Sigmoid colon (tissue), 6 donors: ENCODE measurements at regions not wholly inside any gene's neighbourhood (a gene's known extent, or its start where the extent isn't known, plus 50 kb on each side); places are given as distances from the start of the nearest gene placed in this dataset.

Experiments
- DNase-seq: peaks from one replicate; pipeline ENCODE4 v3.0.0-alpha.2; 2019
- H3K27ac ChIP-seq, 4 donors: fragments of 200-600 bp; sonication (generic); one replicate each; pipeline ENCODE4 v1.5.1; 2016 to 2019; ENCODE audit warnings: mild to moderate bottlenecking in 1 of 4
- H3K27me3 ChIP-seq, 3 donors: fragments of 200-600 bp; sonication (generic); one replicate each; pipeline ENCODE4 v1.5.1; 2019; ENCODE audit warnings: mild to moderate bottlenecking in 1 of 3
- H3K36me3 ChIP-seq, 4 donors: fragments of 200-600 bp; sonication (generic); one replicate each; pipeline ENCODE4 v1.5.1; 2016 to 2019
- H3K4me1 ChIP-seq, 4 donors: fragments of 200-600 bp; sonication (generic); one replicate each; pipeline ENCODE4 v1.5.1; 2017 to 2019
- H3K4me3 ChIP-seq, 4 donors: fragments of 200-600 bp; sonication (generic); one replicate each; pipeline ENCODE4 v1.5.1; 2017 to 2019; ENCODE audit warnings: mild to moderate bottlenecking in 2 of 4, moderate library complexity in 1 of 4
- H3K9me3 ChIP-seq, 4 donors: fragments of 200-600 bp in 3 of 4; sonication (generic) in 3 of 4; one replicate each; pipeline versions ENCODE4 v1.5.1 to v1.6.1; 2013 to 2019
- CTCF ChIP-seq, 4 experiments: fragments of 450-650 bp in 3 of 4; fragments of 200-600 bp in 1 of 4; IDR thresholded peaks; one replicate each; pipeline ENCODE4 v1.5.1; 2016 to 2019; ENCODE audit warnings: antibody characterized with exemption in 4 of 4, mild to moderate bottlenecking in 3 of 4, moderate library complexity in 2 of 4
- EP300 ChIP-seq, 4 donors: sonication (generic); formaldehyde crosslinking; IDR thresholded peaks; one replicate each; pipeline ENCODE4 v1.6.1; 2017; ENCODE audit warnings: antibody characterized with exemption in 4 of 4
- POLR2A ChIP-seq, 2 donors: fragments of 450-650 bp; IDR thresholded peaks; one replicate each; pipeline ENCODE4 v1.6.1; 2016; ENCODE audit warnings: antibody characterized with exemption in 2 of 2, mild to moderate bottlenecking in 2 of 2, moderate library complexity in 2 of 2
- POLR2AphosphoS5 ChIP-seq, 4 donors: sonication (generic); formaldehyde crosslinking; IDR thresholded peaks; one replicate each; pipeline ENCODE4 v1.6.1; 2017; ENCODE audit warnings: antibody characterized with exemption in 4 of 4
- WGBS, 2 donors: extraction: QIAGEN DNeasy Blood & Tissue Kit; methylation state at CpG; one replicate each; pipeline ENCODE4 v1.1.7; 2013; 5-methylcytosine and 5-hydroxymethylcytosine counted together
- intact Hi-C: fragments of 100-400 bp; cut with DNase I; formaldehyde crosslinking; loops from one replicate; pipeline ENCODE4 v1.15.1; 2023
- donor health status: healthy with polysubstance abuse.
- donor health status: healthy.

- Histone ChIP-seq H3K36me3 (no peaks in the 10 kb centered on the region), H3K27ac (peak overlapping the region; percentile 94 to 98 (median 97)), H3K27me3 (no peaks in the 10 kb centered on the region), H3K4me1 (peaks cover 0 to 19% (median 5%) of the 10 kb centered on the region in 4 donors), H3K9me3 (no peaks in the 10 kb centered on the region), H3K4me3 (peak overlapping the region; percentile 59 to 74 (median 65))
- WGBS, 2 donors, result 13 to 17% methylated on average over 10 of the region's 10 CpGs
- no peak for DNase-seq
- TF ChIP-seq POLR2A (IDR thresholded peaks at IDR 0.05) (no peak), EP300 (IDR thresholded peaks at IDR 0.05) (no peak), CTCF (IDR thresholded peaks at IDR 0.05) (no peak), POLR2AphosphoS5 (IDR thresholded peaks at IDR 0.05) (no peak)
- intact Hi-C loops, result loop anchor here (5.0 to 10.0 kb wide), 3 partner anchors 116 to 426 kb away; partner anchors contain the start of genes ABT1 and HMGN4
Observed at GRCh38 chr6:26170951-26171841, 84.0 kb downstream of the HFE start.

- no peaks in the 10 kb centered on the region for H3K9me3 ChIP-seq
- no peaks in the 10 kb centered on the region for H3K36me3 ChIP-seq
- TF ChIP-seq POLR2A (IDR thresholded peaks at IDR 0.05), result no peak
- TF ChIP-seq EP300 (IDR thresholded peaks at IDR 0.05), result no peak
- TF ChIP-seq CTCF (IDR thresholded peaks at IDR 0.05), result no peak
- peak; percentile 11 to 57 (median 44) for TF ChIP-seq POLR2AphosphoS5 (IDR thresholded peaks at IDR 0.05)
- H3K4me3 ChIP-seq, result peak overlapping the region; percentile 59 to 74 (median 65)
- intact Hi-C loops, result loop anchor here (5.0 to 10.0 kb wide), 3 partner anchors 115 to 425 kb away; partner anchors contain the start of genes ABT1 and HMGN4
- WGBS, 2 donors, result 0 to 6% methylated on average over 10 of the region's 10 CpGs
- H3K27me3 ChIP-seq, result no peaks in the 10 kb centered on the region
- no peak for DNase-seq
- H3K4me1 ChIP-seq, result peaks cover 0 to 19% (median 5%) of the 10 kb centered on the region in 4 donors
- peak overlapping the region; percentile 94 to 98 (median 97) for H3K27ac ChIP-seq
Observed at GRCh38 chr6:26172608-26172968, 85.4 kb downstream of the HFE start.

GRCh38 chr6:26173836-26174145 is 86.6 kb downstream of the HFE start:
- H3K36me3 ChIP-seq, result no peaks in the 10 kb centered on the region
- H3K4me3 ChIP-seq, result no peak overlapping the region
- peaks cover 0 to 19% (median 5%) of the 10 kb centered on the region in 4 donors for H3K4me1 ChIP-seq
- H3K9me3 ChIP-seq, result no peaks in the 10 kb centered on the region
- peak overlapping the region in 3 of 4 donors; percentile 94 to 98 (median 97) for H3K27ac ChIP-seq
- H3K27me3 ChIP-seq, result no peaks in the 10 kb centered on the region
- 90 to 95% methylated on average over 4 of the region's 4 CpGs for WGBS, 2 donors
- intact Hi-C loops, result loop anchor here (2.0 to 10.0 kb wide), 4 partner anchors 31 to 424 kb away; partner anchors contain the start of genes ABT1 and HMGN4
- no peak for DNase-seq
- no peak for TF ChIP-seq POLR2AphosphoS5 (IDR thresholded peaks at IDR 0.05)
- TF ChIP-seq POLR2A (IDR thresholded peaks at IDR 0.05), result no peak
- no peak for TF ChIP-seq CTCF (IDR thresholded peaks at IDR 0.05)
- no peak for TF ChIP-seq EP300 (IDR thresholded peaks at IDR 0.05)

GRCh38 chr6:26175033-26175427 is 87.8 kb downstream of the HFE start:
- WGBS, 2 donors, result 4 to 15% methylated on average over 1 of the region's 1 CpG

More at GRCh38 chr6:26175033-26175427, 87.8 kb downstream of the HFE start:
- Histone ChIP-seq H3K27me3 (no peaks in the 10 kb centered on the region), H3K27ac (peak overlapping the region in 2 of 4 donors; percentile 34 to 52), H3K9me3 (no peaks in the 10 kb centered on the region), H3K4me3 (no peak overlapping the region), H3K4me1 (peaks cover 0 to 19% (median 5%) of the 10 kb centered on the region in 4 donors), H3K36me3 (no peaks in the 10 kb centered on the region)
- DNase-seq, result no peak
- no peak for TF ChIP-seq POLR2AphosphoS5 (IDR thresholded peaks at IDR 0.05)
- TF ChIP-seq POLR2A (IDR thresholded peaks at IDR 0.05), result no peak
- no peak for TF ChIP-seq CTCF (IDR thresholded peaks at IDR 0.05)
- TF ChIP-seq EP300 (IDR thresholded peaks at IDR 0.05), result no peak
- intact Hi-C loops, result loop anchor here (2.0 to 10.0 kb wide), 2 partner anchors 30 to 360 kb away; partner anchors contain the start of gene HMGN4
